SU-DHL-6 (cell line): ENCODE measurements at regions not wholly inside any gene's neighbourhood (a gene's known extent, or its start where the extent isn't known, plus 50 kb on each side); places are given as distances from the start of the nearest gene placed in this dataset.
"Not testable (repeated sequence)": the region's sequence is repeated elsewhere in the genome, so short reads cannot be mapped to it uniquely, and the experiment has no call there.

Source experiments
- H2AFZ ChIP-seq: fragments of 200-600 bp; sonication (generic); 2 replicates; pipeline ENCODE4 v1.6.1; 2014; ENCODE audit warnings: low read depth, mild to moderate bottlenecking, moderate library complexity, mixed read lengths, antibody characterized with exemption, low read length; ENCODE audit not compliant: severe bottlenecking
- H3F3A ChIP-seq: fragments of 200-600 bp; shearing (Covaris generic); 2 replicates; pipeline ENCODE4 v1.6.0; 2016; ENCODE audit warnings: antibody characterized with exemption, mild to moderate bottlenecking; ENCODE audit not compliant: insufficient read depth
- H3K27ac ChIP-seq: fragments of 200-600 bp; sonication (generic); 2 replicates; pipeline ENCODE4 v1.5.1; 2016; ENCODE audit warnings: low read depth, mild to moderate bottlenecking, low read length, moderate library complexity, mixed read lengths
- H3K27me3 ChIP-seq: fragments of 200-600 bp; sonication (generic), shearing (Covaris generic); 2 replicates; pipeline ENCODE4 v1.6.0; 2014; ENCODE audit warnings: mild to moderate bottlenecking, low read length
- H3K36me3 ChIP-seq: fragments of 200-600 bp; sonication (generic); 2 replicates; pipeline ENCODE4 v1.6.1; 2014; ENCODE audit warnings: mild to moderate bottlenecking, low read length, mixed read lengths
- H3K4me2 ChIP-seq: fragments of 300-600, 200-600 bp; shearing (Covaris generic), sonication (generic); 2 replicates; pipeline ENCODE4 v1.6.0; 2014; ENCODE audit warnings: low read length, low read depth, mild to moderate bottlenecking; ENCODE audit not compliant: poor library complexity, severe bottlenecking
- H3K4me3 ChIP-seq: fragments of 200-600 bp; sonication (generic); 2 replicates; pipeline ENCODE4 v1.5.1; 2014; ENCODE audit warnings: antibody characterized with exemption, low read length, mild to moderate bottlenecking, mixed read lengths; ENCODE audit not compliant: insufficient read depth, poor library complexity, severe bottlenecking
- H3K79me2 ChIP-seq: fragments of 200-600 bp; sonication (generic); 2 replicates; pipeline ENCODE4 v1.6.1; 2014; ENCODE audit warnings: mild to moderate bottlenecking, low read length, moderate library complexity; ENCODE audit not compliant: insufficient read depth
- H3K9ac ChIP-seq: fragments of 200-600 bp; sonication (generic); 2 replicates; pipeline ENCODE4 v1.7.0; 2014; ENCODE audit warnings: mild to moderate bottlenecking, low read length
- H3K9me2 ChIP-seq: fragments of 200-600 bp; sonication (generic); replicated peaks from 2 replicates; pipeline ENCODE4 v1.6.1; 2014; ENCODE audit warnings: low read length; ENCODE audit not compliant: insufficient read depth
- H3K9me3 ChIP-seq: fragments of 200-600 bp; sonication (generic); 2 replicates; pipeline ENCODE4 v1.6.1; 2014; ENCODE audit warnings: low read length, mixed read lengths; ENCODE audit not compliant: insufficient read depth
- H4K20me1 ChIP-seq: fragments of 200-600 bp; sonication (generic); 2 replicates; pipeline ENCODE4 v1.6.1; 2014; ENCODE audit warnings: low read depth, mild to moderate bottlenecking, antibody characterized with exemption, low read length, moderate library complexity, mixed read lengths
- CTCF ChIP-seq: fragments of 200-600 bp; sonication (generic); IDR thresholded peaks from one replicate; pipeline ENCODE4 v1.5.1; 2017; ENCODE audit warnings: antibody characterized with exemption, mild to moderate bottlenecking, low read length, moderate library complexity; ENCODE audit not compliant: insufficient read depth, poor library complexity, severe bottlenecking
- EZH2phosphoT487 ChIP-seq: fragments of 200-600 bp; sonication (generic), shearing (Covaris generic); conservative IDR thresholded peaks from 2 replicates; pipeline ENCODE4 v1.6.1; 2018; ENCODE audit warnings: mild to moderate bottlenecking, antibody characterized with exemption, low read length, moderate library complexity, mixed read lengths

- Histone ChIP-seq H3K27ac (no peak overlapping the region), H2AFZ (no peak overlapping the region), H3K9ac (no peak overlapping the region), H3K9me3 (no peaks in the 10 kb centered on the region), H3K27me3 (no peaks in the 10 kb centered on the region), H3K79me2 (no peaks in the 10 kb centered on the region), H3K36me3 (no peaks in the 10 kb centered on the region), H4K20me1 (no peaks in the 10 kb centered on the region), H3K4me2 (no peak overlapping the region), H3K9me2 (no peaks in the 10 kb centered on the region), H3K4me3 (no peak overlapping the region), H3F3A (no peaks in the 10 kb centered on the region)
- TF ChIP-seq CTCF = no peak
- no peak for TF ChIP-seq EZH2phosphoT487
Observed at GRCh38 chr2:88959480-88960204, 268.2 kb downstream of the RPIA start.

- H3K9me2 ChIP-seq, H3K4me2 ChIP-seq, H2AFZ ChIP-seq, H3K9ac ChIP-seq, H4K20me1 ChIP-seq, H3K27ac ChIP-seq, H3K9me3 ChIP-seq, H3K36me3 ChIP-seq, H3K79me2 ChIP-seq, H3K27me3 ChIP-seq, H3K4me3 ChIP-seq, H3F3A ChIP-seq: not testable (repeated sequence)
- TF ChIP-seq CTCF = peak; percentile 15
Observed at GRCh38 chr2:88961323-88961722, 269.9 kb downstream of the RPIA start.

DNA sequence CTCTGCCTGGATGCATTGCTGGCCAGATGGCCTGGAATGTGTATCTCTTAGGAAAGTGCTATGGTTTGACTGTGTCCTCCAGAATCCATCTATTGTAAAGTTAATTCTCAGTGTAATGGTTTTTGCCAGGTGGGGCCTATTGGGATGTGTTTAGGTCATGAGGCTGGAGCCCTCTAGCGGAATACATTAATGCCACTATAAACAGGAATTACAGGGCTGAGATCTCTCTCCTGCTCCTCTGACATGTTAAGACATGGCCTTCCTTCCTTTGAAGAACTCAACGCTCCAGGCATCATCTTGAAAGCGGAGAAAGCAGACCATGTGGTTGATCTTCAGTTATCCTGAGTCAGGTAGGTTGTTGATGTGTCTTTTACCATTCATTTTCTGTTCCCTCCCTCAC is 276.4 kb downstream of the RPIA start:
- H3K79me2 ChIP-seq = no peaks in the 10 kb centered on the region
- H3K27me3 ChIP-seq = no peaks in the 10 kb centered on the region
- H3K4me3 ChIP-seq = no peak overlapping the region
- H3K9me2 ChIP-seq = no peaks in the 10 kb centered on the region
- H3F3A ChIP-seq = no peaks in the 10 kb centered on the region
- H3K9me3 ChIP-seq = no peaks in the 10 kb centered on the region
- no peaks in the 10 kb centered on the region for H3K36me3 ChIP-seq
- H3K27ac ChIP-seq = no peak overlapping the region
- H3K9ac ChIP-seq = no peak overlapping the region
- no peaks in the 10 kb centered on the region for H4K20me1 ChIP-seq
- no peak overlapping the region for H3K4me2 ChIP-seq
- TF ChIP-seq EZH2phosphoT487 (no peak), CTCF (peak; percentile 21)
- H2AFZ ChIP-seq = no peak overlapping the region

GRCh38 chr2:88978011-88978410 is 286.5 kb downstream of the RPIA start:
- H3K27me3 ChIP-seq, H3K27ac ChIP-seq, H3K36me3 ChIP-seq, H3K4me3 ChIP-seq, H3K79me2 ChIP-seq, H3F3A ChIP-seq, H3K9ac ChIP-seq, H2AFZ ChIP-seq, H3K9me2 ChIP-seq, H3K9me3 ChIP-seq, H3K4me2 ChIP-seq, H4K20me1 ChIP-seq: not testable (repeated sequence)

- not testable (repeated sequence) for H3K9me2 ChIP-seq, H3K79me2 ChIP-seq, H3K9ac ChIP-seq, H3F3A ChIP-seq, H2AFZ ChIP-seq, H4K20me1 ChIP-seq, H3K36me3 ChIP-seq, H3K4me3 ChIP-seq, H3K27me3 ChIP-seq, H3K9me3 ChIP-seq, H3K27ac ChIP-seq, H3K4me2 ChIP-seq
Observed at GRCh38 chr2:88978446-88978845, 287.0 kb downstream of the RPIA start.

DNA sequence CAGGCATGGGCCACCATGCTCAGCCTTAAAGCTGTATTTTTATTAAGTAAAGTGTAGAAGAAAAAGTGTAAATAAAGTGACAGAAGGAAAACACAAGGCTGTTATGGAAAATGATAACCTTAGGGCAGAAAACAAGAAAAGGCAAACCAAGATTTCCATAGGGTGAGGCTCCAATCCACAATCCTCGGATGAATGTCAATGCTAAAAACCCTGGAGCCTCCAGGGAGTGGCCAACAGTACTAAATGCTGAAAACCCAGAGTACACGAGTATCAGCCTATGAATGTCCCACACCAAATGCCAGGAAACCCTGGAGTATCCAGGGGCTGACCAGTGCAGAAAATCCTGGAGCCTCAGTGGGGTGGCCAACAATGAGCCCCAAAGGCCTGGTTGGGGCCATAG is 292.6 kb downstream of the RPIA start:
- not testable (repeated sequence) for H3K9me3 ChIP-seq, H3K9me2 ChIP-seq, H3K27me3 ChIP-seq, H2AFZ ChIP-seq, H4K20me1 ChIP-seq, H3K79me2 ChIP-seq, H3K4me3 ChIP-seq, H3K36me3 ChIP-seq, H3F3A ChIP-seq, H3K4me2 ChIP-seq, H3K27ac ChIP-seq, H3K9ac ChIP-seq
